Testis (tissue), 2 donors: ENCODE measurements at regions not wholly inside any gene's neighbourhood (a gene's known extent, or its start where the extent isn't known, plus 50 kb on each side); places are given as distances from the start of the nearest gene placed in this dataset.

Experiments used
- CTCF ChIP-seq, 3 experiments: fragments of 450-650 bp in 2 of 3; fragments of 200-600 bp in 1 of 3; sonication (generic) in 1 of 3; IDR thresholded peaks; one replicate each; pipeline ENCODE4 v1.5.1; 2016 to 2019; ENCODE audit warnings: antibody characterized with exemption in 3 of 3, mild to moderate bottlenecking in 2 of 3, moderate library complexity in 1 of 3
- POLR2A ChIP-seq: fragments of 450-650 bp; IDR thresholded peaks from one replicate; pipeline ENCODE4 v1.6.1; 2017; ENCODE audit warnings: antibody characterized with exemption, mild to moderate bottlenecking, moderate library complexity

GRCh38 chr2:221215487-221215886 lies 356.6 kb downstream of the EPHA4 start:
- no peak for TF ChIP-seq CTCF (IDR thresholded peaks at IDR 0.05)
- TF ChIP-seq POLR2A: no peak
